AG08396 (cell line): ENCODE measurements at regions not wholly inside any gene's neighbourhood (a gene's known extent, or its start where the extent isn't known, plus 50 kb on each side); places are given as distances from the start of the nearest gene placed in this dataset.
A peak's percentile ranks its signal among the peaks of the same experiment; 100 is the strongest.
"Not testable (repeated sequence)": the region's sequence is repeated elsewhere in the genome, so short reads cannot be mapped to it uniquely, and the experiment has no call there.

Experiments
- DNase-seq: peaks from one replicate; pipeline ENCODE4 v3.0.0; 2012; ENCODE audit warnings: low spot score, mixed read lengths

- no peak for DNase-seq
Observed at GRCh38 chr3:40753291-40753770, 228.6 kb downstream of the ZNF621 start.

GRCh38 chr3:40753951-40754350, 229.2 kb downstream of the ZNF621 start:
- DNase-seq: no peak

GRCh38 chr3:40754994-40755393, 230.2 kb downstream of the ZNF621 start:
- DNase-seq: no peak

DNA sequence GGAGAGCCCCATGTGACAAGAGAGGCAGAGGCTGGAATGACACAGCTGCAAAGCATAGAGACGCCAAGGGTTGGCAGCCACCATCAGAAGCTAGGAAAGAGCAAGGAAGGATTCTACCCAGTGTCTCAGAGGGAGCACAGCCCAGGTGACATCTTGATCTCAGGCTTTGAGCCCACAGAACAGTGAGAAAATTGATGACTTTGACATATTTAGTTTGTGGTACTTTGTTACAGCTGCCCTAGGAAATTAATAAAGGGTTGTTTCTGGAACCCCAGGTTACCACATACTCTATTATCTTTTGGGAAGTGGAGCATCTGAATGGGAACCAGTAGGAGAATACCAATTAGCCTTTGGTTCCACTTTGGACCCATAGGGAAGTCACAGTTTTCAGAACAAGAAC, 231.7 kb downstream of the ZNF621 start:
- DNase-seq: no peak

GRCh38 chr3:40762771-40763170, 238.0 kb downstream of the ZNF621 start:
- not testable (repeated sequence) for DNase-seq

GRCh38 chr3:40763807-40764206, 239.0 kb downstream of the ZNF621 start:
- DNase-seq: no peak

DNA sequence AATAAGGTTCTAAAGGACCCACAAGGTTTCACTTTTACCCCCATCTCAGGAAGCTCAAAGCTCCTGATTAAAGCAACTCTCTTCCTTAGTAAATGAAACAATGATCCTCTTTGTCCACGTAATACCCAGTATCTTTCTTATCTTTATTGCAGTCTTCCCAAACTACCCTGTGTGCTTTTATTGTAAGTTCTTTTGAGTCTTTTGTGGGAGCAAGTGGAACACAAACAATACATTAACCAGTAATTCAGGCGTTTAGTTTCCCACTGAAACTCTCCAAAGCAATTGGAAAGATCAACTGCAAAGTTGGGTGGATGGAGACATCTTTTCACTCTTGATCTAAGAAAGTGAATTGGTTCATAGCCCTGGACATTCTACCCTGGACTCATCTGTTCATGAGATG, 240.0 kb downstream of the ZNF621 start:
- DNase-seq: no peak

DNA sequence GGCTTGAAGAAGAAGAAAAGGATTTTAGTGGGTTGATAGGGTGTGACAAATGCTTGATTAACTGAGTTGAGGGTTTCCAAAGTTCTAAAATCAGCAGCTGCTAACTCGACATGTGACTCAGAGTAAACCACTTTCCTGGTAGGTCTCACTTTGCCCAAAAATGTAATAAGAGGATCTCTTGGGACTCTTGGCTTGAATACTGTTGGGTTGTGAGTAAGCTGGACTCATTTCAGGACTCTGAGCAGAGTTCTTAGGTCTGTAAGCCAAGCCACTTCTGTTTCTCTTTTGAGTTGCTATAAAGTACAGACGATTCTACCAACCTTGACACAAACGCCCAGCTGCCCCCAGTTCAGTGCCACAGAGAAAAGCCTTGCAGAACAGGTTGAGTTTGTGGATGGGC, 241.1 kb downstream of the ZNF621 start:
- no peak for DNase-seq

DNA sequence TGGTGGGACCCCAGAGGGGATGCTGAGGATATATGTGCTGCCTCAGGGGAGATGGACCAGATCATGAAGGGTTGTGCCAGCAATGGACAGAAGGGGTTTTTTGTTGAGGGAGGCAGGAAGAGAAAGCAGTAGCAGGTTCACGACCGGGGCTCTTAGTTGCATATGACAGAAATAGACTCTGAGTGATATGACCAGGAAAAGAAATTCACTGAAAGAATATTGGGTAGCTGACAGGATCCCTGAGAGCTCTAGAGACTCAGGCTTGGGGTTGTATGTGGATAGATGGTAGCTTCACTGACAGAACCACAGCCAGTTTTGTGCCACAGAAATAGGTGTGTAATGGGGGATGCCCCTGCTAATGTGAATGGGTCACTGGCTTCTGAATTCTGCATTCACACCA, 241.6 kb downstream of the ZNF621 start:
- DNase-seq: no peak

DNA sequence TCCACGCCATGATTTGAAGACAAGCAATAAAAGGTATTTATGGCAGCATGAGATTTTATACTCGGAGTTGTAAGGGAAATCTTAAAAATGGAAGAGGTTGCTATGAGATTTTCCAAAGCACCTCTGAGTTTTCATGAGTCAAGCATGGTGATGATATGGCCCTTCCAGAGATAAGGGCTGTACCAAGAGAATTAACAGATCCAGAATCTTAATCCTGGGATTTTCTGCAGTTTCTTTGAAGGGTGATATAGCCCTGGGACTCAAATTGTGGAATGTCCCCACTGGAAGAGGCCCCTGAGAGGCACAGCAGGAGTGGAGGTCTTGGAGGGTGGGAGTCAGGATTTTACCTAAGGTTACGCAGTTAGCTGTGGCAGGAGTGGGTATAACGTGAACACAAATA, 243.3 kb downstream of the ZNF621 start:
- DNase-seq: no peak

- DNase-seq: no peak
Observed at GRCh38 chr3:40768536-40768935, 243.8 kb downstream of the ZNF621 start.

DNA sequence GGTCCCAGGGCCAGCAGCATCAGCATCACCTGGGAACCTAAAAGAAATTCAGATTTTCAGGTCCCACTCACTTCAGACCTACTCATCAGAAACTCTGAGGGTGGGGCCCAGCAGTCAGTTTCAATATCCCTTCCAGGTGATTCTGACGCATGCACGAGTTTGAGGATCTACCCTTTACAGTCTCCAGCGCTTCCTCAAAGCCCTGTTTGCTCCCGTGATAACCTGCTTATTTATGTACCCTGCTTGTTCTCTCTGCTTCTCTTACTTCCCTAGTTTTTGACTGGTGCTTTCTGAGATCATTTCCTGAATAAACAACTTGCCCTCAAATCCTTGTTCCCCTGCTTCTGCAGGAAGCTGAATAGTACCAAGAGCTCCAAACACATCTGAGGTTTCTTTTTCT, 245.3 kb downstream of the ZNF621 start:
- DNase-seq: no peak

GRCh38 chr3:40771112-40771511, 246.4 kb downstream of the ZNF621 start:
- no peak for DNase-seq

DNA sequence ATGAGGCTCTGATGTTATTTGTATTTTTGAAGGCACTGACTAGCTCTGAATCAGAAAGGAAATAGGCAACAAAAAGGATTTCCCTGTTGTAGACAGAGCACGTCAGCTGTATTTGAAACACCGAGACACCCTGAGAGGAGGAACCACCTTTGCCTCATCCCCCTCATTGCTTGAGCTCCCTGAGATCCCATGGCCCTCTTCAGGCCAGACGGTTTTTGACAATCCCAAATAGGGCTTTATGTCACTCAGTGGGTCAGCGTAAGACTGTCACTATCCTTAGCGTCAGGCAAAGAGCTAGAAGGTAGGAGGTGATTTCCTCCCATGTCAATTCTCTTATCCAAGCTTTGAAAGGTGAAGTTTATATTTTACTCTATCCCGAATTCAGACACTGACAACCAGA, 254.3 kb downstream of the ZNF621 start:
- no peak for DNase-seq

DNA sequence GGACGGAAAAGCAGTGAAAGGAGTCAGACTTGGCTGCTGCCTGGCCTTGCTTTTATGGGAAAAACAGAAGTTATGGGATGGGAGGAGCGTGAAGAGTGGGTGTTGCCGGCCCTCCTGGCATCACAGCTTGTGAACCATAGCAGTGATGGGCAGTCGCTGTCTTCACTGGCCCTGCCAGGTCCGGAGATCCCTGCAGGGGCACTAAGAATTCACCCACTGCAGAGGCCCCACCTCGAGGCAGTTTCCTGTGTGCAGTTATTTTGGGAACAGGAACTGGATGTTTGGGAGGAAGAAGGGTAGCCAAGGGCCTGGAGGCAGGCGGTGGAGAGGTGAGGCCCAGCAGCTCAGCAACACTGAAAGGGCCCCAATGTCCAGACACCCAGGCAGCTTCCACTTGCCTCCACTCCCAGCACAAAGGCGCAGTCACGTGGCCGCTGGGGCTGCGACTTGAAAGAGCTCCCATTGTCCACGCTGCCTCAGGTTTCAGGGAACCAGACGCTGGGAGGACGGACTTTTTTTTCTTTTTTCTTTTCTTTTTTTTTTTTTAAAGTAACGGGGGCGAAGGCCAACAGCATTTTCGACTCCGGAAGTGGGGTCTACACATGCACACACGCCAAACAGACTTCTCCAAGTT, 255.6 kb downstream of the ZNF621 start:
- DNase-seq: no peak

- no peak for DNase-seq
Observed at GRCh38 chr3:40780925-40781406, 256.2 kb downstream of the ZNF621 start.

- DNase-seq: no peak
Observed at GRCh38 chr3:40782111-40782721, 257.5 kb downstream of the ZNF621 start.

DNA sequence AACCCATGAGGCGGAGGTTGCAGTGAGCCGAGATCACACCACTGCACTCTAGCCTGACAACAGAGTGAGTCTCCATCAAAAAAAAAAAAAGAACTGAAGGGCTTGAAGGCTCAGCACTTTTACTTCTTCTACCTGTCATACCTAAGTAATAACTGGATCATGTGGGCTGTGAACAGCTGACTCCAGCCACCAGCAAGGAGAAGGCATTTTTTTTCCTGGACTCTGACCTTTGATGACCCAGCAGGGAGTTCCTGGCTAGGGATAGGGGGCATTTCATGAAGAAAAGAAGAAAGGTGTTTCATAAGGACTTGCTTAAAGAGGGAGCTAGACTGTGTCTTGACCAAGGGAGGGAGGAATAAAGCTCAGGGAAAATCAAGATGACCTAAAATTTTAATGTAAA, 266.0 kb downstream of the ZNF621 start:
- no peak for DNase-seq

DNA sequence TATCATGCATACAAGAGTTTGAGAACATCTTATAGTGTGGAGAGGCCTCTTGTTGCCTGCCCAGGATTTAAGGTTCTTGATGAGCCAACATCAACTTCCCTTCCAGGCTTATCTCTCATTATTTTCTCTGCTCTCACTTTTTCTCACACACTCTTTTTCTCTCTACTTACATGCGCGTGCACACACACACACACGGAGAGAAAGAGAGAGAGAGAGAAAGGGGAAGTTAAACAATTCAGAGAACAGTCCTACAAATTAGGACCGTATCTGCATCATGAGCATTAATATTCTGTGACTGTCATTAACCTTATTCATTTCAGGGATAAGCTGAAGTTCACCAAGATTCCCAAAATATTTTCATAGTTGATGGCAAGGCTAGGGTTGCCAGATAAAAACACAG, 269.0 kb downstream of the ZNF621 start:
- no peak for DNase-seq

GRCh38 chr3:40800343-40800742, 275.6 kb downstream of the ZNF621 start:
- DNase-seq: peak; percentile 16

- DNase-seq: no peak
Observed at GRCh38 chr3:40801284-40801741, 276.6 kb downstream of the ZNF621 start.

DNA sequence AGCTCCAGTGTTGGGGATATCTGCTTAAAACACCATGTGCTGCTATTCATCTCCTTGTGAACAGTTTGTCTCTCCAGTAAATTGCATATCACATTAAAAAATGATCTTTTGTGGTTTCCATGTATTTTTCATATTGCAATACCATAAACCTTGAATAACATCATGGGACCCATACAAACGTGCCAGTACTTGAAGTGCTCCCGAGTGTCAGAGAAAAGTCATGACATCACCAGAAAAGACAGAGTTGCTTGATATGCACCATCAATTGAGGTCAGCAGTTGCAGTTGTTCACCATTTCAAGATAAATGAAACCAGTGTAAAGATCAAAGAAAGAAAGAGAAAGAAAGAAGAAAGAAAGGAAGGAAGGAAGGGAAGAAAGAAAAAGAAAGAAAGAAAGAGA, 278.6 kb downstream of the ZNF621 start:
- DNase-seq: no peak

GRCh38 chr3:40805456-40805855, 280.7 kb downstream of the ZNF621 start:
- DNase-seq: no peak

GRCh38 chr3:40810813-40811212, 286.1 kb downstream of the ZNF621 start:
- no peak for DNase-seq
